ENCODE measurements at regions not wholly inside any gene's neighbourhood (a gene's known extent, or its start where the extent isn't known, plus 50 kb on each side); places are given as distances from the start of the nearest gene placed in this dataset.

GRCh38 chrX:27404366-27404765, 58.8 kb downstream of the PPP4R3C start:
- TF ChIP-seq CTCF (IDR thresholded peaks at IDR 0.05; ENCODE audit: low read length, missing control alignments): no peak
- DNase-seq (ENCODE audit: low read depth): no peak
- H3K4me3 ChIP-seq (replicated peaks; ENCODE audit: low read depth, low read length): no peak overlapping the region

- no peak for DNase-seq (ENCODE audit: low read depth)
- no peak for TF ChIP-seq CTCF (IDR thresholded peaks at IDR 0.05; ENCODE audit: low read length, missing control alignments)
- no peak overlapping the region for H3K4me3 ChIP-seq (replicated peaks; ENCODE audit: low read depth, low read length)
Measured at GRCh38 chrX:27399146-27399456, 64.0 kb downstream of the PPP4R3C start.

GRCh38 chrX:27391623-27392022, 71.5 kb downstream of the PPP4R3C start:
- no peak for TF ChIP-seq CTCF (IDR thresholded peaks at IDR 0.05; ENCODE audit: low read length, missing control alignments)
- peak; percentile 1 for DNase-seq (ENCODE audit: low read depth)
- H3K4me3 ChIP-seq (replicated peaks; ENCODE audit: low read depth, low read length): no peak overlapping the region

- DNase-seq (ENCODE audit: low read depth): no peak
- no peak for TF ChIP-seq CTCF (IDR thresholded peaks at IDR 0.05; ENCODE audit: low read length, missing control alignments)
Measured at GRCh38 chrX:27381419-27381818, 81.7 kb downstream of the PPP4R3C start.

GRCh38 chrX:27380163-27380845, 82.8 kb downstream of the PPP4R3C start:
- no peak for DNase-seq (ENCODE audit: low read depth)
- no peak for TF ChIP-seq CTCF (IDR thresholded peaks at IDR 0.05; ENCODE audit: low read length, missing control alignments)
- H3K4me3 ChIP-seq (replicated peaks; ENCODE audit: low read depth, low read length): no peak overlapping the region

More at GRCh38 chrX:27381419-27381818, 81.7 kb downstream of the PPP4R3C start:
- no peak overlapping the region for H3K4me3 ChIP-seq (replicated peaks; ENCODE audit: low read depth, low read length)

GRCh38 chrX:27354021-27354420, 109.1 kb downstream of the PPP4R3C start:
- no peak for TF ChIP-seq CTCF (IDR thresholded peaks at IDR 0.05; ENCODE audit: low read length, missing control alignments)
- H3K4me3 ChIP-seq (replicated peaks; ENCODE audit: low read depth, low read length): no peak overlapping the region
- DNase-seq (ENCODE audit: low read depth): no peak

- no peak for DNase-seq (ENCODE audit: low read depth)
Measured at GRCh38 chrX:27350476-27350875, 112.7 kb downstream of the PPP4R3C start.

More at GRCh38 chrX:27350476-27350875, 112.7 kb downstream of the PPP4R3C start:
- no peak overlapping the region for H3K4me3 ChIP-seq (replicated peaks; ENCODE audit: low read depth, low read length)
- TF ChIP-seq CTCF (IDR thresholded peaks at IDR 0.05; ENCODE audit: low read length, missing control alignments): no peak

Data from fibroblast of pulmonary artery (primary cell).